ENCODE measurements at regions not wholly inside any gene's neighbourhood (a gene's known extent, or its start where the extent isn't known, plus 50 kb on each side); places are given as distances from the start of the nearest gene placed in this dataset.

DNA sequence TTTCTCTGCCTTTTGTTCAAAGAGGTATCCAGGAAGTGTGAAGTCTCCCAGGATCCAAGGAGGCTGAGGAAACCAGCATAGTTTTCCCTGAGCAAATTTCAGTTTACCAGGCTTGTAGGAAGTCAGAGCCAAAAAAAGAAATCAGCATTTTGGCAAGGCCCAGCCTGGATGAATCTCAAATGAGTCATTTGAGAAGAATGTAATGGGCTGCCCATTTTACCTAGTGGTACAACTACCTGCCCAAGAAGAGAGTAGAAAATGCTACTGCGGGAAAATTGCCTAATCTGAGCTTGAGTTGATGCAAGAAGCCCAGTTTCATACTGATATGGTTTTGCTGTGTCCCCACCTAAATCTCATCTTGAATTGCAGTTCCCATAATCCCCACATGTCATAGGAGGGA lies 284.1 kb upstream of the ZNF507 start:
- H3K4me1 ChIP-seq (ENCODE audit: insufficient read depth, low read length, poor library complexity, severe bottlenecking), result no peaks in the 10 kb centered on the region
- ChIA-PET POLR2A (no interaction called here), CTCF (ENCODE audit: unreplicated experiment) (no interaction called here)
- no peak overlapping the region for H3K27ac ChIP-seq (ENCODE audit: low read depth, low read length, poor library complexity, severe bottlenecking)
- H3K4me2 ChIP-seq (ENCODE audit: low read length), result no peak overlapping the region
- H3K4me3 ChIP-seq (ENCODE audit: low read depth, low read length, poor library complexity, severe bottlenecking), result no peak overlapping the region
- no peak for DNase-seq (ENCODE audit: low spot score)
- H3K79me2 ChIP-seq (ENCODE audit: insufficient read depth, low read depth, low read length), result no peaks in the 10 kb centered on the region
- no peak overlapping the region for H2AFZ ChIP-seq (ENCODE audit: low read length)
- H3K9me3 ChIP-seq (ENCODE audit: low read length), result no peaks in the 10 kb centered on the region
- no peaks in the 10 kb centered on the region for H3K9me2 ChIP-seq (ENCODE audit: insufficient read depth, low read length)
- no peaks in the 10 kb centered on the region for H4K20me1 ChIP-seq (ENCODE audit: insufficient read depth, low read length)
- intact Hi-C loops (cut with micrococcal nuclease; ENCODE audit: unreplicated experiment), result no loop called here
- no peak for TF ChIP-seq EZH2phosphoT487 (IDR thresholded peaks at IDR 0.05; ENCODE audit: borderline replicate concordance, low read depth, low read length)
- TF ChIP-seq, protein P1, sequence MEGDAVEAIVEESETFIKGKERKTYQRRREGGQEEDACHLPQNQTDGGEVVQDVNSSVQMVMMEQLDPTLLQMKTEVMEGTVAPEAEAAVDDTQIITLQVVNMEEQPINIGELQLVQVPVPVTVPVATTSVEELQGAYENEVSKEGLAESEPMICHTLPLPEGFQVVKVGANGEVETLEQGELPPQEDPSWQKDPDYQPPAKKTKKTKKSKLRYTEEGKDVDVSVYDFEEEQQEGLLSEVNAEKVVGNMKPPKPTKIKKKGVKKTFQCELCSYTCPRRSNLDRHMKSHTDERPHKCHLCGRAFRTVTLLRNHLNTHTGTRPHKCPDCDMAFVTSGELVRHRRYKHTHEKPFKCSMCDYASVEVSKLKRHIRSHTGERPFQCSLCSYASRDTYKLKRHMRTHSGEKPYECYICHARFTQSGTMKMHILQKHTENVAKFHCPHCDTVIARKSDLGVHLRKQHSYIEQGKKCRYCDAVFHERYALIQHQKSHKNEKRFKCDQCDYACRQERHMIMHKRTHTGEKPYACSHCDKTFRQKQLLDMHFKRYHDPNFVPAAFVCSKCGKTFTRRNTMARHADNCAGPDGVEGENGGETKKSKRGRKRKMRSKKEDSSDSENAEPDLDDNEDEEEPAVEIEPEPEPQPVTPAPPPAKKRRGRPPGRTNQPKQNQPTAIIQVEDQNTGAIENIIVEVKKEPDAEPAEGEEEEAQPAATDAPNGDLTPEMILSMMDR (conservative IDR thresholded peaks at IDR 0.05; ENCODE audit: low read length), result no peak
- H3K36me3 ChIP-seq (ENCODE audit: insufficient read depth, low read length), result no peaks in the 10 kb centered on the region
- BruUV-seq (replicated peaks), result no TSS peak

DNA sequence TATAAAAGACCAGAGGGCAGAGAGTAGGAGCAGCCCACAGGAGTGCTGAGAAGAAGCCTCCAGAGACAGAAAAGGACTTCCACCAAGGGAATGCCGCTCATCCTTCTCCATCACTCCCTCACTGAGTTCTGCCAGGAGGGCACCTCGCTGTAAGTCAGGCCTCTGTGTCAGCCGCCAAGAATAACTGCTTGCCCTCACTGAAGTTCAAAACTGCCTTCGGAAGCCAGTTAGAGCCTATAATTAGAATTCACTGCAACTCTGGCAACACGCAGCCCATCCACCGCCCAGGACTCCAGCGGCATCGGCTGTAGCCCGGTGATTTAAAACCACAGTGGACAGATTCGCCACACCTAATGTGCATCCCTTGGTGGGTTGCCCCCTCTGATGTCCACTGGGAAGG lies 281.8 kb upstream of the ZNF507 start:
- CTCF ChIA-PET (ENCODE audit: unreplicated experiment), result no interaction called here

DNA sequence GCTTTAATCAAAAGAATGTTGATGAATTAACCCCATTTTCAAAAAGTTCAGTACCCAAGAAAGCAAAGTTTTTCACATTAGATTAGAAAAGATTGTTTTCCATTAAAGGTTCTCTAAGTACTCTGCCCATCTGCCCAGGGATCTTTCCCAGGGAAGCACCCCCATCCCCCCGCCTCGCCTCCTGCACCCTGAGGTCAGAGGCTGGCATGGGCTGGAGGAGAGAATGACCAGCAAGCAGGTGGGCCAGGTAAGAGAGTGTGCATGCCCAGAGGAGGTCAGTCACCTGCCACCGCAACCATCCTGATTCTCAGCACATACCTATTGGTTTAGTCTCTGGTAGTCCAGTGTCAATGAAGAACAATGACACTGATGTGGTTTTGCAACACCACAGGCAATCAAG lies 279.4 kb upstream of the ZNF507 start:
- Histone ChIP-seq H4K20me1 (ENCODE audit: insufficient read depth, low read length) (no peaks in the 10 kb centered on the region), H3K4me2 (ENCODE audit: low read length) (no peak overlapping the region), H2AFZ (ENCODE audit: low read length) (no peak overlapping the region), H3K27ac (ENCODE audit: low read depth, low read length, poor library complexity, severe bottlenecking) (no peak overlapping the region), H3K4me3 (ENCODE audit: low read depth, low read length, poor library complexity, severe bottlenecking) (no peak overlapping the region), H3K9me3 (ENCODE audit: low read length) (no peaks in the 10 kb centered on the region), H3K36me3 (ENCODE audit: insufficient read depth, low read length) (no peaks in the 10 kb centered on the region), H3K79me2 (ENCODE audit: insufficient read depth, low read depth, low read length) (no peaks in the 10 kb centered on the region), H3K4me1 (ENCODE audit: insufficient read depth, low read length, poor library complexity, severe bottlenecking) (no peaks in the 10 kb centered on the region), H3K9me2 (ENCODE audit: insufficient read depth, low read length) (no peaks in the 10 kb centered on the region)
- POLR2A ChIA-PET, result no interaction called here
- no peak for DNase-seq (ENCODE audit: low spot score)
- TF ChIP-seq, protein P1 (conservative IDR thresholded peaks at IDR 0.05; ENCODE audit: low read length), result no peak
- TF ChIP-seq EZH2phosphoT487 (IDR thresholded peaks at IDR 0.05; ENCODE audit: borderline replicate concordance, low read depth, low read length), result no peak
- no TSS peak for BruUV-seq (replicated peaks)
- intact Hi-C loops (cut with micrococcal nuclease; ENCODE audit: unreplicated experiment), result no loop called here
- CTCF ChIA-PET (ENCODE audit: unreplicated experiment), result no interaction called here

More for the DNA sequence above, 281.8 kb upstream of the ZNF507 start:
- no peak overlapping the region for H3K4me2 ChIP-seq (ENCODE audit: low read length)
- no peaks in the 10 kb centered on the region for H3K4me1 ChIP-seq (ENCODE audit: insufficient read depth, low read length, poor library complexity, severe bottlenecking)
- intact Hi-C loops (cut with micrococcal nuclease; ENCODE audit: unreplicated experiment), result no loop called here
- no peaks in the 10 kb centered on the region for H4K20me1 ChIP-seq (ENCODE audit: insufficient read depth, low read length)
- no peak overlapping the region for H3K4me3 ChIP-seq (ENCODE audit: low read depth, low read length, poor library complexity, severe bottlenecking)
- POLR2A ChIA-PET, result no interaction called here
- H3K27ac ChIP-seq (ENCODE audit: low read depth, low read length, poor library complexity, severe bottlenecking), result no peak overlapping the region
- no peaks in the 10 kb centered on the region for H3K9me3 ChIP-seq (ENCODE audit: low read length)
- H2AFZ ChIP-seq (ENCODE audit: low read length), result no peak overlapping the region
- H3K36me3 ChIP-seq (ENCODE audit: insufficient read depth, low read length), result no peaks in the 10 kb centered on the region
- TF ChIP-seq EZH2phosphoT487 (IDR thresholded peaks at IDR 0.05; ENCODE audit: borderline replicate concordance, low read depth, low read length), result no peak
- TF ChIP-seq, protein P1 (conservative IDR thresholded peaks at IDR 0.05; ENCODE audit: low read length), result no peak
- no peak for DNase-seq (ENCODE audit: low spot score)
- H3K9me2 ChIP-seq (ENCODE audit: insufficient read depth, low read length), result no peaks in the 10 kb centered on the region
- H3K79me2 ChIP-seq (ENCODE audit: insufficient read depth, low read depth, low read length), result no peaks in the 10 kb centered on the region
- no TSS peak for BruUV-seq (replicated peaks)
